ENCODE measurements at regions not wholly inside any gene's neighbourhood (a gene's known extent, or its start where the extent isn't known, plus 50 kb on each side); places are given as distances from the start of the nearest gene placed in this dataset.

DNA sequence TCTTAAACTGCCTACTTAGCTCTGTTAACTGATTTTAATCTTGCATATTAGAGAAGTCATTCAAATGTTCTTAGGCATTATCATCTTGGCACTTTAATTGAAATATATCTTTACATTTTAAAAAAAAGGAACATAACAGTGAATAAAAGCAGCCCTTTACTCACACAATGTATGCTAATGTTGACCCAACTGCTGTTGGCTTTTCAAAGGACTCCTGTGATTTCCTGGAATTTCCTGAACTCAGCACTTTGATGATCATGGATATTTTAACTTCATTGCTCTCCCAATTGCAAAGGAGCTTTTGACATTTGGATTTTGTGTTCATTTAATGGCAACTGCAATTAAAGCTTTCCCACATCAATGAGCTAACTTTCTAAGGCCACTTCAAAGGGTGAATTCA is 1230.3 kb downstream of the DIAPH3 start:
- TF ChIP-seq POLR2AphosphoS5 (IDR thresholded peaks at IDR 0.05; ENCODE audit: low read depth, low read length) (no peak), POLR2A (IDR thresholded peaks at IDR 0.05; ENCODE audit: low read depth, low read length) (no peak), TAF1 (IDR thresholded peaks at IDR 0.05; ENCODE audit: low read depth, low read length) (no peak), SPI1 (IDR thresholded peaks at IDR 0.05; ENCODE audit: low read depth, low read length) (no peak), POU2F2 (IDR thresholded peaks at IDR 0.05; ENCODE audit: low read depth, low read length) (no peak)

Data from GM12891 (cell line).